ENCODE measurements at regions not wholly inside any gene's neighbourhood (a gene's known extent, or its start where the extent isn't known, plus 50 kb on each side); places are given as distances from the start of the nearest gene placed in this dataset.
A peak's percentile ranks its signal among the peaks of the same experiment; 100 is the strongest.

GRCh38 chr15:39468331-39468730 is 112.5 kb upstream of the THBS1 start:
- Histone ChIP-seq H3K27me3 (no peaks in the 10 kb centered on the region), H3K9me3 (no peaks in the 10 kb centered on the region), H3K27ac (peak overlapping the region; percentile 56 to 86 (median 68)), H3K36me3 (no peaks in the 10 kb centered on the region), H3K4me3 (no peak overlapping the region), H3K4me1 (peaks cover 0 to 15% (median 5%) of the 10 kb centered on the region in 4 donors)
- TF ChIP-seq CTCF (IDR thresholded peaks at IDR 0.05): no peak
- TF ChIP-seq POLR2A (IDR thresholded peaks at IDR 0.05): peak in 1 of 4 donors; percentile 16
- TF ChIP-seq POLR2AphosphoS5 (IDR thresholded peaks at IDR 0.05): peak; percentile 37 to 85
- peak; percentile 64 to 95 (median 76) for TF ChIP-seq EP300 (IDR thresholded peaks at IDR 0.05)
- ATAC-seq (ENCODE audit: low FRiP score in 2 of 2) (peak in 1 of 2 donors; percentile 57), DNase-seq (peak in 1 of 2 donors; percentile 44)
- 60% methylated on average over 4 of the region's 4 CpGs for WGBS, 2 donors

DNA sequence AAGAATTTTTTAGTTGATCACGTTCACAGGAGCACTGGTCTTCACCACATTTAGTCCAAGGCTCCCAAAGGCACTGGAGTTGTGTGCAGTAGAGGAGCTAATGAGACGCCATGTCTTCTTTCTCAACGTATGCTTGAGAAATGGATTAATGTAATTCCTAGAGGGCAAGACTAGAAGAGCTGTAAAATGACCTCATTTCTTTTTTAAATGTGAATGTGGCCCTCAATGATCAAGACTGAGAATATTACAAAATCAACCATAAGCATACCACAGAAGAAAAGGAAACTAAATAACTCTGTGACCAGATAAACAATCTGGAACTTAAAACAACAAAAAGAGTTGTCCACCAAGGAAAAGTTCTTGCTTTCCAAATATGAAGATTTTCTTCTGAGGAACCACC is 112.1 kb upstream of the THBS1 start:
- no peaks in the 10 kb centered on the region for H3K9me3 ChIP-seq
- WGBS, 2 donors: 72 to 92% methylated on average over 3 of the region's 3 CpGs
- H3K4me3 ChIP-seq: no peak overlapping the region
- ATAC-seq (ENCODE audit: low FRiP score in 2 of 2) (no peak), DNase-seq (no peak)
- TF ChIP-seq CTCF (IDR thresholded peaks at IDR 0.05) (no peak), POLR2A (IDR thresholded peaks at IDR 0.05) (no peak), POLR2AphosphoS5 (IDR thresholded peaks at IDR 0.05) (no peak), EP300 (IDR thresholded peaks at IDR 0.05) (no peak)
- H3K27ac ChIP-seq: peak overlapping the region; percentile 56 to 78 (median 65)
- H3K4me1 ChIP-seq: peaks cover 2 to 16% (median 5%) of the 10 kb centered on the region in 4 donors
- H3K36me3 ChIP-seq: no peaks in the 10 kb centered on the region
- H3K27me3 ChIP-seq: no peaks in the 10 kb centered on the region

DNA sequence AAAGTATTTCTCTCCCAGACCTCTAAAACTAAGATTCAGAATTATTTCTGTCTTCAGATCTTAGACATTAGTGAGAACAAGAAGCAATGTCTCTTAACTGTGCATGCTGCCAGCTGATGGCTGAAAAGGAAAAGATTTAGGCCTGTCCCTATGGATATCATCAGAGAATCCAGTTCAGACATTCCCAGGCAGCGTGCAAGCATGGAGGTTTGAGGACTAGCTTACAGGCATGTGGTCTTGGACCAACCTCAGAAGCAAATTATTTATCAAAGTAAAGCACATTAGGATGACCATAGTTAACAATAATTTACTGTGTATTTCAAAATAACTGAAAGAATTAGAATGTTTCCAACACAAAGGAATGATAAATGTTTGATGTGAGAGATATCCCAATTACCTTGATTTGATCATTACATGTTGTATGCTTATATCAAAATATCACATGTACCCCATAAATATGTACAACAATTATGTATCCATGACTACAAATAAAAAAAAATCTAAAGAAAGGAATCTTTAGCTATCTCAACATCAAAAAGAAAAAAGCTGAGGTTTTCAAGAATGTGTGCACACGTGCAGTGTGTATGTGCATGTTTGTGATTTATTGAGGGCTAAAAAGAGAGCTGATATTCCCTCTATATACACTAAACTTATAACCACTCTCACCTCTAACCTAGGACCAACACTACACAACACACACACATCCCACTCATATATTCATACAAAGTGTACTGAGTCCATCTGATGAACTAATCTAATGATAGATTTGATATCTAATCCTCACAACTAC is 108.9 kb upstream of the THBS1 start:
- WGBS, 2 donors: 83 to 88% methylated on average over 2 of the region's 2 CpGs
- ATAC-seq (ENCODE audit: low FRiP score in 2 of 2) (no peak), DNase-seq (no peak)
- H3K4me3 ChIP-seq: no peak overlapping the region
- H3K27me3 ChIP-seq: no peaks in the 10 kb centered on the region
- H3K27ac ChIP-seq: peak overlapping the region; percentile 52 to 74 (median 60)
- H3K9me3 ChIP-seq: no peaks in the 10 kb centered on the region
- H3K4me1 ChIP-seq: peaks cover 3 to 15% (median 10%) of the 10 kb centered on the region in 4 donors
- no peaks in the 10 kb centered on the region for H3K36me3 ChIP-seq
- no peak for TF ChIP-seq CTCF (IDR thresholded peaks at IDR 0.05)
- TF ChIP-seq POLR2AphosphoS5 (IDR thresholded peaks at IDR 0.05): no peak
- no peak for TF ChIP-seq EP300 (IDR thresholded peaks at IDR 0.05)
- TF ChIP-seq POLR2A (IDR thresholded peaks at IDR 0.05): no peak

DNA sequence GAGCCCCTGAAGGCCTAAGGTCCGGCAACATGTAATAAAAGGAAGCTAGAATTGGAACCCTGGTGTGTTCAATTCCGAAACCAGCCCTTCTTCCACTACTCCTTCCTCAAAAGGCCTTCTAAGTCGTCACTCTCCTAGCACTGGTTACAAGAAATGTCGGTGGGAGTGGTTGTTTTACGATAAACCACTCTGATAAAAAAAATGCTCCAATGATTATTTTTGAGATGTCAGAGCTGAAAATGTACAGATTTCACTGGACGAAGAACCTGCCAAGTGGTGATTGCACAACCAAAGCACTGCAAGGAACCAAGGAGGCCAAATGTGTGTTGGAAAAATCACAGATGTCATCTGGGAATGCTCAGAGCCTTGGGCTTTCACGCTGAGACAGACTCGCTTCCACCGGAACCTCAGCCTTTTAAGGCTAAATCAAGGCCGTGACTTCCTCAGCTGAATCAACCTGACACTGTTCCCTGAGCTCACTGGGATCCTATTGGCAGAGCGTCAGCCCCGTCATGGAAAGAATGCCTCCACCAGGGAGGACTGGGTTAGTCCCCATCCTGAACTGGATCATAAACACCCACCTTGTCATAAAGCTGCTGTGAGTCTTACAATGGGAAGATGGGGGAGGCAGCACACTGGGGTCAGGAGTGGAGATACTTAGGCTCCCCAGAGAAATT is 108.1 kb upstream of the THBS1 start:
- H3K4me3 ChIP-seq: no peak overlapping the region
- H3K27me3 ChIP-seq: no peaks in the 10 kb centered on the region
- no peaks in the 10 kb centered on the region for H3K9me3 ChIP-seq
- no peak for TF ChIP-seq CTCF (IDR thresholded peaks at IDR 0.05)
- peak; percentile 70 to 85 for TF ChIP-seq POLR2AphosphoS5 (IDR thresholded peaks at IDR 0.05)
- peak; percentile 31 to 83 (median 63) for TF ChIP-seq EP300 (IDR thresholded peaks at IDR 0.05)
- TF ChIP-seq POLR2A (IDR thresholded peaks at IDR 0.05): peak in 1 of 4 donors; percentile 40
- peak overlapping the region; percentile 52 to 74 (median 70) for H3K27ac ChIP-seq
- DNase-seq (peak in 1 of 2 donors; percentile 54), ATAC-seq (ENCODE audit: low FRiP score in 2 of 2) (peak; percentile 84 to 91)
- H3K36me3 ChIP-seq: no peaks in the 10 kb centered on the region
- H3K4me1 ChIP-seq: peaks cover 0 to 12% (median 6%) of the 10 kb centered on the region in 4 donors
- WGBS, 2 donors: 66 to 71% methylated on average over 12 of the region's 12 CpGs
